Activated T-cell treated with anti-CD3 and anti-CD28 coated beads, Interleukin-2, amount 50 U/mL, for 4 hours (primary cell): ENCODE measurements at regions not wholly inside any gene's neighbourhood (a gene's known extent, or its start where the extent isn't known, plus 50 kb on each side); places are given as distances from the start of the nearest gene placed in this dataset.
"Not testable (repeated sequence)": the region's sequence is repeated elsewhere in the genome, so short reads cannot be mapped to it uniquely, and the experiment has no call there.

ENCODE experiments used
- ATAC-seq, 2 donors: fragments of 200-7000 bp; cut with Tn5 transposase; one replicate each; pipeline ENCODE4 v1.10.0; 2021
- DNase-seq: peaks from one replicate; pipeline ENCODE4 v3.0.0-alpha.2; 2020
- H3K27me3 Mint-ChIP-seq: one replicate; pipeline ENCODE4 v1.8.0; 2021; ENCODE audit warnings: low read depth, mixed read lengths
- H3K36me3 Mint-ChIP-seq: one replicate; pipeline ENCODE4 v1.8.0; 2022; ENCODE audit warnings: mixed read lengths; ENCODE audit not compliant: insufficient read depth
- H3K4me1 Mint-ChIP-seq: one replicate; pipeline ENCODE4 v1.8.0; 2021; ENCODE audit warnings: low read depth, mixed read lengths
- H3K4me3 Mint-ChIP-seq: one replicate; pipeline ENCODE4 v1.8.0; 2021; ENCODE audit warnings: mild to moderate bottlenecking, moderate library complexity, mixed read lengths
- H3K9me3 Mint-ChIP-seq: one replicate; pipeline ENCODE4 v1.8.0; 2021; ENCODE audit warnings: mixed read lengths

- Mint-ChIP-seq H3K4me1 (no peaks in the 10 kb centered on the region), H3K4me3 (no peak overlapping the region), H3K36me3 (no peaks in the 10 kb centered on the region), H3K27me3 (no peaks in the 10 kb centered on the region), H3K9me3 (no peaks in the 10 kb centered on the region)
- DNase-seq (no peak), ATAC-seq (no peak)
These were observed 161.7 kb downstream of the SMARCA1 start for GRCh38 chrX:129361576-129361975.

GRCh38 chrX:129360175-129360574 is 163.1 kb downstream of the SMARCA1 start:
- Mint-ChIP-seq H3K27me3 (no peaks in the 10 kb centered on the region), H3K4me3 (no peak overlapping the region), H3K4me1 (no peaks in the 10 kb centered on the region), H3K9me3 (no peaks in the 10 kb centered on the region), H3K36me3 (no peaks in the 10 kb centered on the region)
- ATAC-seq (peak in 1 of 2 donors; percentile 25), DNase-seq (peak; percentile 5)

GRCh38 chrX:129359269-129359668 is 164.0 kb downstream of the SMARCA1 start:
- H3K9me3 Mint-ChIP-seq: no peaks in the 10 kb centered on the region
- DNase-seq: no peak
- H3K27me3 Mint-ChIP-seq: no peaks in the 10 kb centered on the region
- H3K4me3 Mint-ChIP-seq: no peak overlapping the region
- no peaks in the 10 kb centered on the region for H3K36me3 Mint-ChIP-seq
- no peak for ATAC-seq
- H3K4me1 Mint-ChIP-seq: no peaks in the 10 kb centered on the region

- H3K4me1 Mint-ChIP-seq, H3K9me3 Mint-ChIP-seq, DNase-seq, H3K4me3 Mint-ChIP-seq, H3K36me3 Mint-ChIP-seq, ATAC-seq, H3K27me3 Mint-ChIP-seq: not testable (repeated sequence)
These were observed 165.9 kb downstream of the SMARCA1 start for GRCh38 chrX:129357428-129357827.

- no peak for ATAC-seq
- Mint-ChIP-seq H3K27me3 (no peaks in the 10 kb centered on the region), H3K4me1 (no peaks in the 10 kb centered on the region), H3K4me3 (no peak overlapping the region), H3K9me3 (peaks cover 7% of the 10 kb centered on the region), H3K36me3 (no peaks in the 10 kb centered on the region)
- no peak for DNase-seq
These were observed 176.0 kb downstream of the SMARCA1 start for GRCh38 chrX:129347291-129347690.

- no peak for ATAC-seq
These were observed 176.7 kb downstream of the SMARCA1 start for GRCh38 chrX:129346574-129346973.

GRCh38 chrX:129337264-129337663 is 186.0 kb downstream of the SMARCA1 start:
- H3K36me3 Mint-ChIP-seq, ATAC-seq, H3K9me3 Mint-ChIP-seq, DNase-seq, H3K4me3 Mint-ChIP-seq, H3K4me1 Mint-ChIP-seq, H3K27me3 Mint-ChIP-seq: not testable (repeated sequence)

More at GRCh38 chrX:129346574-129346973, 176.7 kb downstream of the SMARCA1 start:
- H3K36me3 Mint-ChIP-seq: no peaks in the 10 kb centered on the region
- no peaks in the 10 kb centered on the region for H3K4me1 Mint-ChIP-seq
- DNase-seq: no peak
- H3K27me3 Mint-ChIP-seq: no peaks in the 10 kb centered on the region
- no peak overlapping the region for H3K4me3 Mint-ChIP-seq
- peaks cover 7% of the 10 kb centered on the region for H3K9me3 Mint-ChIP-seq

GRCh38 chrX:129323115-129323514 is 200.2 kb downstream of the SMARCA1 start:
- Mint-ChIP-seq H3K9me3 (no peaks in the 10 kb centered on the region), H3K36me3 (no peaks in the 10 kb centered on the region), H3K27me3 (no peaks in the 10 kb centered on the region), H3K4me3 (no peak overlapping the region), H3K4me1 (no peaks in the 10 kb centered on the region)
- ATAC-seq (no peak), DNase-seq (no peak)

GRCh38 chrX:129318375-129318774 is 204.9 kb downstream of the SMARCA1 start:
- no peaks in the 10 kb centered on the region for H3K4me1 Mint-ChIP-seq
- H3K9me3 Mint-ChIP-seq: no peaks in the 10 kb centered on the region
- DNase-seq: no peak
- H3K36me3 Mint-ChIP-seq: no peaks in the 10 kb centered on the region
- H3K4me3 Mint-ChIP-seq: no peak overlapping the region
- no peak for ATAC-seq
- H3K27me3 Mint-ChIP-seq: no peaks in the 10 kb centered on the region

GRCh38 chrX:129316461-129316860 is 206.8 kb downstream of the SMARCA1 start:
- ATAC-seq: no peak
- Mint-ChIP-seq H3K9me3 (no peaks in the 10 kb centered on the region), H3K4me3 (no peak overlapping the region)

GRCh38 chrX:129310000-129310399 is 213.3 kb downstream of the SMARCA1 start:
- H3K27me3 Mint-ChIP-seq: no peaks in the 10 kb centered on the region
- DNase-seq: no peak
- H3K9me3 Mint-ChIP-seq: no peaks in the 10 kb centered on the region
- H3K4me1 Mint-ChIP-seq: no peaks in the 10 kb centered on the region
- no peaks in the 10 kb centered on the region for H3K36me3 Mint-ChIP-seq
- no peak for ATAC-seq
- no peak overlapping the region for H3K4me3 Mint-ChIP-seq

More at GRCh38 chrX:129316461-129316860, 206.8 kb downstream of the SMARCA1 start:
- no peaks in the 10 kb centered on the region for H3K36me3 Mint-ChIP-seq
- H3K4me1 Mint-ChIP-seq: no peaks in the 10 kb centered on the region
- no peaks in the 10 kb centered on the region for H3K27me3 Mint-ChIP-seq
- DNase-seq: no peak

- Mint-ChIP-seq H3K4me1 (no peaks in the 10 kb centered on the region), H3K27me3 (no peaks in the 10 kb centered on the region), H3K9me3 (no peaks in the 10 kb centered on the region), H3K4me3 (no peak overlapping the region), H3K36me3 (no peaks in the 10 kb centered on the region)
- no peak for DNase-seq
- ATAC-seq: no peak
These were observed 260.4 kb downstream of the SMARCA1 start for GRCh38 chrX:129262912-129263311.

GRCh38 chrX:129255516-129255915 is 267.8 kb downstream of the SMARCA1 start:
- not testable (repeated sequence) for H3K4me3 Mint-ChIP-seq, ATAC-seq, H3K27me3 Mint-ChIP-seq, H3K9me3 Mint-ChIP-seq, DNase-seq, H3K4me1 Mint-ChIP-seq, H3K36me3 Mint-ChIP-seq

GRCh38 chrX:129249563-129249962 is 273.7 kb downstream of the SMARCA1 start:
- no peak for ATAC-seq

GRCh38 chrX:129247642-129248041 is 275.6 kb downstream of the SMARCA1 start:
- H3K9me3 Mint-ChIP-seq: no peaks in the 10 kb centered on the region
- H3K27me3 Mint-ChIP-seq: no peaks in the 10 kb centered on the region
- DNase-seq (no peak), ATAC-seq (no peak)
- H3K4me3 Mint-ChIP-seq: no peak overlapping the region
- no peaks in the 10 kb centered on the region for H3K4me1 Mint-ChIP-seq
- no peaks in the 10 kb centered on the region for H3K36me3 Mint-ChIP-seq

More at GRCh38 chrX:129249563-129249962, 273.7 kb downstream of the SMARCA1 start:
- Mint-ChIP-seq H3K27me3 (no peaks in the 10 kb centered on the region), H3K4me1 (no peaks in the 10 kb centered on the region), H3K36me3 (no peaks in the 10 kb centered on the region), H3K4me3 (no peak overlapping the region), H3K9me3 (no peaks in the 10 kb centered on the region)
- no peak for DNase-seq

GRCh38 chrX:129239371-129239770 is 283.9 kb downstream of the SMARCA1 start:
- Mint-ChIP-seq H3K4me3 (no peak overlapping the region), H3K27me3 (no peaks in the 10 kb centered on the region), H3K36me3 (no peaks in the 10 kb centered on the region), H3K9me3 (no peaks in the 10 kb centered on the region), H3K4me1 (no peaks in the 10 kb centered on the region)
- no peak for ATAC-seq
- no peak for DNase-seq
